Choroid plexus epithelial cell (primary cell): ENCODE measurements at regions not wholly inside any gene's neighbourhood (a gene's known extent, or its start where the extent isn't known, plus 50 kb on each side); places are given as distances from the start of the nearest gene placed in this dataset.

ENCODE experiments used
- DNase-seq: peaks from one replicate; pipeline ENCODE4 v3.0.0-alpha.2; 2010; ENCODE audit warnings: low read depth
- H3K4me3 ChIP-seq: 2 replicates; pipeline ENCODE4 v1.5.1; 2011; ENCODE audit warnings: low read depth, mild to moderate bottlenecking, control low read depth, low read length, moderate library complexity
- CTCF ChIP-seq: conservative IDR thresholded peaks from 2 replicates; pipeline ENCODE4 v1.5.1; 2011; ENCODE audit warnings: low read depth, mild to moderate bottlenecking, control low read depth, inconsistent platforms, low read length, moderate library complexity

DNA sequence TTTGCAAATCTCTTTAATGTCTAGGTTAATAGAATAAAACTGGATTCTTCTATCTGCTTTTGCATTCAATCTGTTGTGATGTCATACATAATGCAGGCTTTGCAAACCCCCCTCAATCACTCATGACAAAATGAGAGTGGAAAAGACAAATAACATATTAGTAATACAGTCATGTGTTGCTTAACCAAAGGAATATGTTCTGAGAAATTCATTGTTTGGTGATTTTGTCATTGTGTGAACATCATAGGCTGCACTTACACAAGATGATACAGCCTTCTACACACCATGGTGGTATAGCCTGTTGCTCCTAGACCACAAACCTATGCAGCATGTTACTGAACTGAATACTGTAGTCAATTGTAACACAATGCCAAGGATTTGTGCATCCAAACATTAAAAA is 87.3 kb upstream of the SEC61G start:
- no peak for TF ChIP-seq CTCF
- DNase-seq: peak; percentile 31
- H3K4me3 ChIP-seq: no peak overlapping the region

DNA sequence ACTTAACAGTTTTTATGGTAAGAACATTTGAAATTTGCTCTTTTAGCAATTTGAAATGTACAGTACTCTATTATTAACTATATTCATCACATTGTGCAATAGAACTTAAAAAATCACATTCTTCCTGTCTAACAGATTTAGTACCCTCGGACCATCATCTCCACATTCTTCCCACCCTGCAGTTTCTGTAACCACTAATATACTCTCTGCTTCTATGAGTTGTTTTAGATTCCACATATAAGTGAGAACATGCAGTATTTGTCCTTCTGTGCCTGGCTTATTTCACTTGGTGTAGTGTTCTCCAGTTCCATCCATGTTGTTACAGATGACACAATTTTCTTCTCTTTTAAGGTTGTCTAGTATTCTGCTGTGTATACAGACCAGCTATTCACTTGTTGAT is 88.9 kb upstream of the SEC61G start:
- TF ChIP-seq CTCF: no peak
- no peak for DNase-seq

GRCh38 chr7:54856856-54857255 is 97.8 kb upstream of the SEC61G start:
- no peak for TF ChIP-seq CTCF
- no peak overlapping the region for H3K4me3 ChIP-seq
- DNase-seq: no peak

More for the DNA sequence above, 88.9 kb upstream of the SEC61G start:
- H3K4me3 ChIP-seq: no peak overlapping the region

DNA sequence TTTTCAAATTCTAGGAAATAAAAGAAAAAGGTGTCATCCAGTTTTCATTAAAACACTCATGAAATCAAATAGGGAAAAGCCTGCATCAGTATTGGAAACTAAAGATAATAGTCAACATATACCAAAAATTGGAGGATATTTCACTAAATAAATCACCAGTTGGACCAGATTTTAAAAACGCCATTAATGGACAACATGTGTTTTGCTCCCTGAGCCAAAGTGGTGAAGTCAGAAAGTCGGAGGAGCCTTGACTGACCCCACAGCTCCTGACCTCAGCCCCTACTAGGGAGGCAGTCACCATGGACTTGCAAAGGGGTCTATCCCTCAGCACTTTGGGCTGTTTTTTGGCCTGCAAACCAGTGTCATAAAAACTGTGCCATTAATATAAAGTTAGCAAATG is 98.3 kb upstream of the SEC61G start:
- no peak for TF ChIP-seq CTCF
- H3K4me3 ChIP-seq: no peak overlapping the region
- no peak for DNase-seq

DNA sequence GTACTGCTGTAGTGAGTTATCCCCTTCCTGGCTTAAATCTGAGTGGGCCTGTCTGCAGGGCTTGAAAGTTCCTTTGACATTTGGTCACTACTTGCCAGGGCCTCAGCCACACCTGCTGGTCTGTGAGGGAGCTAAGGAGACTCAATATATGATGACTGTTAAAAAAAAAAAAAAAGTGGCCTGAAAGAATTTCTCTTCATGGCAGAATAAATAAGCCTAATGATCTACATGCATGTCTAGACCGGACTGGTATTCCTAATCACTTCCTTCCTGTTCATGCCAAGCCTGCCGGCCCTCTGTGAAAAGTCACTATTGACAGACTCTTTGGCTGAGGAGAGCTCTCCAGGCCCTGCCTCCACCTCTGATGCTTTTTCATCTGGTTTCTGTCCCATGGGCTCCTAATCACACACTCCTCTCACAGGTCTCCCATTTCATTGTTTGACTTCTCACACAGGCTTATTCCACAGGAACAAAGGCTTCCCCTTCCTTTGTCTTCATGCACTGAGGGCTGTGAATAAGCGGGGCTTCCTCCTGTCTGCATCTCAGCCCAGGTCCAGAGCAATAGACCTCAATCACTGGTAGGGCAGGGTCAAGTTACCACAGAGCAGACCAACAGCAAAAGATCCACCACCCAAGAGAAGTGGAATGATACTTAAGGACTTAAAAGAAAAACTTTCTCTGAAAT is 99.1 kb upstream of the SEC61G start:
- no peak overlapping the region for H3K4me3 ChIP-seq
- TF ChIP-seq CTCF: no peak
- DNase-seq: no peak

- TF ChIP-seq CTCF: no peak
- no peak overlapping the region for H3K4me3 ChIP-seq
- DNase-seq: no peak
Observed at GRCh38 chr7:54859066-54859465, 100.1 kb upstream of the SEC61G start.

GRCh38 chr7:54859545-54859944 is 100.5 kb upstream of the SEC61G start:
- TF ChIP-seq CTCF: no peak
- H3K4me3 ChIP-seq: no peak overlapping the region
- DNase-seq: no peak
